CD8-positive, alpha-beta memory T cell (primary cell): ENCODE measurements at regions not wholly inside any gene's neighbourhood (a gene's known extent, or its start where the extent isn't known, plus 50 kb on each side); places are given as distances from the start of the nearest gene placed in this dataset.

Source experiments
- CTCF ChIA-PET: fragments of 350-600 bp; sonication (Branson Sonifier 250); formaldehyde crosslinking; loops from one replicate; lab custom pipeline; 2021; ENCODE audit warnings: antibody characterized with exemption; lab: Charles Lee
- POLR2A ChIA-PET: fragments of 350-600 bp; sonication (Branson Sonifier 250); formaldehyde crosslinking; loops from one replicate; lab custom pipeline; 2021; ENCODE audit warnings: antibody characterized with exemption; lab: Charles Lee
- DNase-seq, 5 donors: peaks; one replicate each; pipeline versions ENCODE4 v3.0.0 to v3.0.0-alpha.2; 2020 to 2022; ENCODE audit warnings: mixed read lengths in 1 of 5
- H3K27ac ChIP-seq: one replicate; pipeline ENCODE4 v1.7.0; 2013; ENCODE audit warnings: low read depth, mild to moderate bottlenecking, low read length, moderate library complexity
- H3K27me3 ChIP-seq: 2 replicates; pipeline ENCODE4 v1.7.0; 2013; ENCODE audit warnings: low read length, mild to moderate bottlenecking; ENCODE audit not compliant: insufficient read depth, poor library complexity, severe bottlenecking
- H3K36me3 ChIP-seq: 2 replicates; pipeline ENCODE4 v1.7.0; 2013; ENCODE audit warnings: mild to moderate bottlenecking, low read length, moderate library complexity; ENCODE audit not compliant: insufficient read depth
- H3K4me1 ChIP-seq: 2 replicates; pipeline ENCODE4 v1.7.0; 2013; ENCODE audit warnings: mild to moderate bottlenecking, low read length, moderate library complexity; ENCODE audit not compliant: insufficient read depth
- H3K4me3 ChIP-seq: 2 replicates; pipeline ENCODE4 v1.7.0; 2013; ENCODE audit warnings: mild to moderate bottlenecking, low read length
- H3K9me3 ChIP-seq: 2 replicates; pipeline ENCODE4 v1.7.0; 2013; ENCODE audit warnings: mild to moderate bottlenecking, low read length
- H3K27ac Mint-ChIP-seq, 8 donors: one replicate each; pipeline ENCODE4 v1.8.0; 2020 to 2021; ENCODE audit warnings: mixed read lengths in 8 of 8, mild to moderate bottlenecking in 6 of 8, inconsistent platforms in 3 of 8, moderate library complexity in 3 of 8
- H3K27me3 Mint-ChIP-seq, 2 donors: one replicate each; pipeline ENCODE4 v1.8.0; 2020 to 2021; ENCODE audit warnings: mixed read lengths in 2 of 2, mild to moderate bottlenecking in 1 of 2, moderate library complexity in 1 of 2
- H3K36me3 Mint-ChIP-seq, 3 donors: one replicate each; pipeline ENCODE4 v1.8.0; 2020 to 2021; ENCODE audit warnings: mixed read lengths in 3 of 3, inconsistent platforms in 1 of 3, mild to moderate bottlenecking in 1 of 3
- H3K4me1 Mint-ChIP-seq, 3 donors: one replicate each; pipeline ENCODE4 v1.8.0; 2020 to 2021; ENCODE audit warnings: mixed read lengths in 3 of 3, inconsistent platforms in 1 of 3, mild to moderate bottlenecking in 1 of 3
- H3K4me3 Mint-ChIP-seq, 7 donors: one replicate each; pipeline ENCODE4 v1.8.0; 2020 to 2021; ENCODE audit warnings: mixed read lengths in 7 of 7, mild to moderate bottlenecking in 6 of 7, moderate library complexity in 4 of 7, inconsistent platforms in 2 of 7
- H3K9me3 Mint-ChIP-seq, 5 donors: one replicate each; pipeline ENCODE4 v1.8.0; 2020 to 2022; ENCODE audit warnings: mixed read lengths in 5 of 5, mild to moderate bottlenecking in 3 of 5, moderate library complexity in 2 of 5, inconsistent platforms in 1 of 5

DNA sequence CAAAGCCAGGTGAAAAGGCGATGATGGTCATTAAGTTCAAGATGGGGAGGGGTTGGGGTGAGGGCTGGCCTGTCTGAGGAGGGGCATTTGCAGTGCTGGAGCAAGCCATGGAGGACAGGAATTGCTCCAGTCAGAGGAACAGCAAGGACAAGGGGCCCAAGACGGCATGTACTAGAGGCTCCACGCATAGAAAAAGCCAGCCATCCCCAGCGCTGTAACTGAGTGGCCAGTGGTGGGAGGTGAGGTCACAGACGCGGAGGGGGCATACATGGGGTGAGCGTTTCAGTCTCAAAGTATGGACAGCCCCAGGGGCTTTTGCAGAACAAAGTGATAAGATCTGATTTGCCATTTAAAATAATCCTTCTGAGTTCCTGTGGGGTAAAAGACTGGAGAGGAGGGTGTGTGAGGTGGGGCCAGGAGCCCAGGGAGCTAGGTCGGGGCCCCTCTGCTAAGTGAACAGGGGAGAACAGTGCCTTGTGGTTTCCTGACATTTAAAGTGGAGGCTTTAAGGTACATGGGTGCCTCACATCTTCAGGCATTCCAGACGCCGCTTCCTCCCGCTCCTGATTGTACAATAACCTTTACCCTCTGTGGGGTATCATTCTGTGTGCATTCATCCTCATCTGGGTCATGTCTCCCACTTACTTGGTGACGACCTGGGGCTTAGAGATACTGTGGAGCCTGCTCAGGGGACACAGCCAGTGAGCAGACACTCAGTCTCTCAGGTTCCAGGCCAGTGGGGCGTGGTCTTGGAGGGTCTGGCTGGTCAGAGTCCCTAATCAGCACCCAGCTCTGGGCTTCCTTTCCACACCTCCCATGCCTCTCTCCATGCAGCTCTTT, 105.6 kb upstream of the GPR26 start:
- POLR2A ChIA-PET, result no interaction called here
- H3K27ac Mint-ChIP-seq, result no peak overlapping the region
- Histone ChIP-seq H3K9me3 (no peaks in the 10 kb centered on the region), H3K4me3 (no peak overlapping the region), H3K4me1 (no peaks in the 10 kb centered on the region), H3K36me3 (no peaks in the 10 kb centered on the region), H3K27me3 (no peaks in the 10 kb centered on the region), H3K27ac (no peak overlapping the region)
- CTCF ChIA-PET, result interaction anchor here (0.6 to 3.6 kb wide), 2 partner anchors 427 to 1104 kb away, joined by 3 to 27 read pairs; no protein-coding TSS in a partner anchor
- peaks cover 6 to 33% of the 10 kb centered on the region in 2 donors for H3K27me3 Mint-ChIP-seq
- no peaks in the 10 kb centered on the region for H3K36me3 Mint-ChIP-seq
- no peaks in the 10 kb centered on the region for H3K9me3 Mint-ChIP-seq
- no peak overlapping the region for H3K4me3 Mint-ChIP-seq
- no peaks in the 10 kb centered on the region for H3K4me1 Mint-ChIP-seq
- DNase-seq, result no peak

DNA sequence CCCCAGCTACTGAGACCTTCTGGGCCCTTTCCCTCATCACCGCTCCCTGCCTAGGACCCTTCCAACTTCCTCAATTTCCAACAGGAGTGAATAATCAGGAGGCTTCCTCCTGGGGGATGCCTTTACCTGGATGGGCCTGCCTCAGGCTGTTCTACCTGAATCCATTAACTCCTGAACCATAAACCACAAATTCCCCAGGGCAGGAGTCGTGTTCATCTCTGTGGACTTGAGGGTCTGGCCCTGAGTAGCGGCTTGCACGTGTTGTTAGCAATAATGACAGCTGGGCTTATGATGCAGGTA, 105.1 kb upstream of the GPR26 start:
- no peak overlapping the region for H3K27ac Mint-ChIP-seq
- no peak overlapping the region for H3K27ac ChIP-seq
- no peaks in the 10 kb centered on the region for H3K36me3 ChIP-seq
- ChIA-PET POLR2A (no interaction called here), CTCF (interaction anchor here (3.6 kb wide), 1 partner anchor 427 kb away, joined by 27 read pairs; no protein-coding TSS in a partner anchor)
- no peak overlapping the region for H3K4me3 ChIP-seq
- no peaks in the 10 kb centered on the region for H3K4me1 ChIP-seq
- no peaks in the 10 kb centered on the region for H3K27me3 ChIP-seq
- no peaks in the 10 kb centered on the region for H3K4me1 Mint-ChIP-seq
- no peaks in the 10 kb centered on the region for H3K9me3 Mint-ChIP-seq
- no peaks in the 10 kb centered on the region for H3K36me3 Mint-ChIP-seq
- peaks cover 6 to 33% of the 10 kb centered on the region in 2 donors for H3K27me3 Mint-ChIP-seq
- H3K9me3 ChIP-seq, result no peaks in the 10 kb centered on the region
- no peak for DNase-seq
- H3K4me3 Mint-ChIP-seq, result no peak overlapping the region

DNA sequence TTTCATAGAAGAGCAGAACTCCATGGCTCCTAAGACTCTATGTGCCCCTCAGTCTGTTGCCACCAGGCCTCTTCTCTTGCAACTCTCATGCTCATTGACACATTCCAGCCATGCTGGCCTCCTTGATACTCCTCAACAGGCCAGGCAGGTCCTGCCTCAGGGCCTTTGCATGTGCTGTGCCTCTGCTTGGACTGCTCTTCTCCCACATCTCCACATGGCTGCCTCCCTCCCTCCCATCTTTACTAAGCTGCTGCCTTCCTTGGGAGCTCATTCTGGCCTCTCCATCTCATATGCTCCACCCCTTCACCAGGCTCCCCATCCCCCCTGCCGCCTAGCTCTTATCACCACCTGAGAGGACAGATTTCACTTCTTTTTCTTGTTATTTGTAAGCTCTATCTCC, 103.8 kb upstream of the GPR26 start:
- no peaks in the 10 kb centered on the region for H3K4me1 ChIP-seq
- no peak overlapping the region for H3K4me3 ChIP-seq
- H3K27me3 ChIP-seq, result no peaks in the 10 kb centered on the region
- Mint-ChIP-seq H3K27ac (no peak overlapping the region), H3K27me3 (peaks cover 15 to 44% of the 10 kb centered on the region in 2 donors), H3K9me3 (no peaks in the 10 kb centered on the region), H3K4me1 (no peaks in the 10 kb centered on the region), H3K4me3 (no peak overlapping the region), H3K36me3 (no peaks in the 10 kb centered on the region)
- no peak overlapping the region for H3K27ac ChIP-seq
- CTCF ChIA-PET, result interaction anchor here (2.3 kb wide), 1 partner anchor 429 kb away, joined by 9 read pairs; no protein-coding TSS in a partner anchor
- H3K36me3 ChIP-seq, result no peaks in the 10 kb centered on the region
- POLR2A ChIA-PET, result no interaction called here
- H3K9me3 ChIP-seq, result no peaks in the 10 kb centered on the region
- no peak for DNase-seq

DNA sequence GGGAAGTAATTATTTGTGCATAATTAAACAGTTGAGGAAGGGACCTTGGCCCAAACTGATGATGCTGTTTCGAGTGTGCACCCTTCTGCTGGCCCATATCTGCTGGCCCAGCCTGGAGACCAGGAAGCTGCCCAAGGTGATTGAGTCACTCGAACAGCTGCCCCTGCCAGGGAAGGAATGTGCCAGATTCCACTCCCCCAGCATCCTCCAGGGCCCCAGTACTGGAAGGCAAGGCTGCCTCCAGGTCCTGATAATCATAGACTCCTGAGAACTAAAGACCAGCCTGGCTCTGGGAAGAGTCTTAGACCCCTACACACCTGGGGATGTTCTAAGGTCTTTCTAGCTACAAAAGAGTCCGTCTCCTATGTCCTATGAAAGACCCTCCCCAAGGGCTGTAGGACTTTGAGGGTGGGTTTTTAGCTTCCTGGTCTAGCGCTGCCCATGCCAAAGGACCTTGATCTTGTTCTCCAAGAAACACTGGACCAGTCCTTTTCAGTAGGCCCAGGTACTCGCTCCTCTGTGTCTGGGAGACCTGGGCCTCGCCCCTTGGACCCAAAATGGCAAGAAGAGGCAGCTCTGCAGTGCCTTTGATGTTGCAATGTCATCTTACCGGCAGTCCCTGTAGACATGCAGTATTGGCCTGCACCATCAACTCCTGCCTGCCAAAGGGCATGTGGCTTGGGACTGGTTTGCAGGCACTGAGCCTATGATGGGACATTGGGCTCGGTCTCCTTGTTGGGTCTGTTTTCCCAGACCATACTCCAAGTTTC, 103.2 kb upstream of the GPR26 start:
- ChIA-PET CTCF (interaction anchor here (2.3 kb wide), 1 partner anchor 429 kb away, joined by 9 read pairs; no protein-coding TSS in a partner anchor), POLR2A (no interaction called here)
- Mint-ChIP-seq H3K27ac (no peak overlapping the region), H3K9me3 (no peaks in the 10 kb centered on the region), H3K36me3 (no peaks in the 10 kb centered on the region), H3K27me3 (peaks cover 19 to 48% of the 10 kb centered on the region in 2 donors), H3K4me3 (no peak overlapping the region), H3K4me1 (no peaks in the 10 kb centered on the region)
- H3K4me3 ChIP-seq, result no peak overlapping the region
- H3K9me3 ChIP-seq, result no peaks in the 10 kb centered on the region
- no peaks in the 10 kb centered on the region for H3K36me3 ChIP-seq
- H3K4me1 ChIP-seq, result no peaks in the 10 kb centered on the region
- no peak overlapping the region for H3K27ac ChIP-seq
- no peaks in the 10 kb centered on the region for H3K27me3 ChIP-seq
- no peak for DNase-seq

DNA sequence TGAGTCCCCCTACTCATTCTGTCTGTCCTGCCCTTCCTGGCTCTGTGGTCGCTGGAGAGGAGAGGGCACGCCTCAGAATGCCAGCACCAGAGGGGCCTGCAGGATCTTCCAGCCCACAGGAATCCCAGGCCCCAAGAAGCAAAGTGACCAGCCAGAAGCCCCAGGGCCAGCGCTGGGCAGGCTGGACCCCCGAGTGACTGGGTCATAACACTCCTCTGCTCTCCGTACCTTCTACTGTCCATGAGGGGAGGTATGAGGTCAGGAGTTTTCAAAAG, 102.6 kb upstream of the GPR26 start:
- POLR2A ChIA-PET, result no interaction called here
- Histone ChIP-seq H3K9me3 (no peaks in the 10 kb centered on the region), H3K27me3 (no peaks in the 10 kb centered on the region), H3K4me3 (no peak overlapping the region), H3K36me3 (no peaks in the 10 kb centered on the region), H3K27ac (no peak overlapping the region), H3K4me1 (no peaks in the 10 kb centered on the region)
- peaks cover 19 to 50% of the 10 kb centered on the region in 2 donors for H3K27me3 Mint-ChIP-seq
- CTCF ChIA-PET, result interaction anchor here (2.3 kb wide), 1 partner anchor 430 kb away, joined by 9 read pairs; no protein-coding TSS in a partner anchor
- no peaks in the 10 kb centered on the region for H3K4me1 Mint-ChIP-seq
- no peak for DNase-seq
- no peak overlapping the region for H3K4me3 Mint-ChIP-seq
- no peaks in the 10 kb centered on the region for H3K9me3 Mint-ChIP-seq
- H3K27ac Mint-ChIP-seq, result no peak overlapping the region
- no peaks in the 10 kb centered on the region for H3K36me3 Mint-ChIP-seq

DNA sequence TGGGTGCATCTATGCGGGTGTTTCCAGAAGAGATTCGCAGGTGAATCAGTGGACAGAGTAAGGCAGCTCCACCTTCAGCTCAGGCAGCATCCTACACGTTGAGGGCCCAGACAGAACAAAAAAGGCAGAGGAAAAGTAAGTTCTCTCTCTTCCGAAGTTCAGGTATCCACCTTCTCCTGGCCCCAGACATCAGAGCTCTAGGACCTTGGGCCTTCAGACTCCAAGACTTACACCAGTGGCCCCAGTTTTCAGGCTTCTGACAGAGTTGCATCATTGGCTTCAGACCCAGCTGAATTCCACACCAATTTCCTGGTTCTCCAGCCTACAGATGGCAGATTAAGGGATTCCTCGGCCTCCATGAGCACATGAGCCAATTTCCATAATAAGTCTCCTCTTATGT, 102.2 kb upstream of the GPR26 start:
- H3K4me1 Mint-ChIP-seq, result no peaks in the 10 kb centered on the region
- CTCF ChIA-PET, result interaction anchor here (2.3 kb wide), 1 partner anchor 430 kb away, joined by 9 read pairs; no protein-coding TSS in a partner anchor
- no peak for DNase-seq
- peaks cover 23 to 55% of the 10 kb centered on the region in 2 donors for H3K27me3 Mint-ChIP-seq
- peak overlapping the region in 1 of 8 donors; percentile 62 for H3K27ac Mint-ChIP-seq
- Histone ChIP-seq H3K4me3 (no peak overlapping the region), H3K9me3 (no peaks in the 10 kb centered on the region), H3K27me3 (no peaks in the 10 kb centered on the region), H3K27ac (no peak overlapping the region), H3K4me1 (no peaks in the 10 kb centered on the region), H3K36me3 (no peaks in the 10 kb centered on the region)
- no peaks in the 10 kb centered on the region for H3K36me3 Mint-ChIP-seq
- no peaks in the 10 kb centered on the region for H3K9me3 Mint-ChIP-seq
- POLR2A ChIA-PET, result no interaction called here
- H3K4me3 Mint-ChIP-seq, result no peak overlapping the region

DNA sequence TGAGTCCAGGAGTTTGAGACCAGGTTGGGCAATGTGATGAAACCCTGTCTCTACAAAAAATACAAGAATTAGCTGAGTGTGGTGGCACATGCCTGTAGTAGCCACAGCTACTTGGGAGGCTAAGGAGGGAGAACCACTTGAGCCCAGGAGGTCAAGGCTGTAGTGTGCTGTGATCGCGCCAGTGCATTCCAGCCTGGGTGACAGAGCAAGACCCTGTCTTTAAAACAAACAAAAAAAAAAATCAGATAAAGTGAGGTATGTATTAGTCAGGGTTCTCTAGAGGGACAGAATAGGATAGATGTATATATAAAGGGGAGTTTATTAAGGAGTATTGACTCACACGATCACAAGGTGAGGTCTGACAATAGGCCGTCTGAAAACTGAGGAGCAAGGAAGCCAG, 101.5 kb upstream of the GPR26 start:
- Mint-ChIP-seq H3K9me3 (no peaks in the 10 kb centered on the region), H3K4me3 (no peak overlapping the region), H3K4me1 (no peaks in the 10 kb centered on the region), H3K27me3 (peaks cover 21 to 57% of the 10 kb centered on the region in 2 donors), H3K27ac (no peak overlapping the region), H3K36me3 (no peaks in the 10 kb centered on the region)
- Histone ChIP-seq H3K27ac (no peak overlapping the region), H3K36me3 (no peaks in the 10 kb centered on the region), H3K9me3 (no peaks in the 10 kb centered on the region), H3K4me3 (no peak overlapping the region), H3K27me3 (no peaks in the 10 kb centered on the region), H3K4me1 (no peaks in the 10 kb centered on the region)
- ChIA-PET CTCF (no interaction called here), POLR2A (no interaction called here)
- no peak for DNase-seq
